IMR-90 (cell line): ENCODE measurements at regions not wholly inside any gene's neighbourhood (a gene's known extent, or its start where the extent isn't known, plus 50 kb on each side); places are given as distances from the start of the nearest gene placed in this dataset.

Source experiments
- ATAC-seq: fragments of 200-7000 bp; cut with Tn5 transposase; 2 replicates; pipeline ENCODE4 v1.9.1; 2020; ENCODE audit warnings: low read depth, mild to moderate bottlenecking, moderate library complexity
- BruUV-seq: library from RNA; stranded (reverse); fragments of 400-500 nt; replicated peaks from 2 replicates; lab custom pipeline; 2021; lab: Mats Ljungman, UMichigan
- CTCF ChIA-PET: fragments of 300-600 bp; formaldehyde crosslinking; extraction: SDS; loops from one replicate; lab custom pipeline; 2021; ENCODE audit warnings: antibody characterized with exemption; lab: Yijun Ruan, JAX
- POLR2A ChIA-PET: fragments of 300-600 bp; sonication (Branson Sonifier 250); formaldehyde crosslinking; loops from one replicate; lab custom pipeline; 2022; ENCODE audit warnings: antibody characterized with exemption; ENCODE audit not compliant: unreplicated experiment; lab: Charles Lee
- DNase-seq: peaks from one replicate; pipeline ENCODE4 v3.0.0; 2013
- H2AFZ ChIP-seq: replicated peaks from 2 replicates; pipeline ENCODE3; 2013; ENCODE audit warnings: low read length, mild to moderate bottlenecking; ENCODE audit not compliant: poor library complexity
- H2AK5ac ChIP-seq: 2 replicates; pipeline ENCODE4 v1.6.1; 2013; ENCODE audit warnings: low read depth, low read length, inconsistent platforms
- H2AK9ac ChIP-seq: replicated peaks from 2 replicates; pipeline ENCODE3; 2013; ENCODE audit warnings: mild to moderate bottlenecking, low read depth, low read length, moderate library complexity; ENCODE audit not compliant: poor library complexity
- H2BK120ac ChIP-seq: 2 replicates; pipeline ENCODE4 v1.6.1; 2013; ENCODE audit warnings: low read depth, low read length, inconsistent platforms
- H2BK15ac ChIP-seq: 3 replicates; pipeline ENCODE4 v1.6.1; 2013; ENCODE audit warnings: low read depth, low read length, inconsistent platforms
- H2BK20ac ChIP-seq: 2 replicates; pipeline ENCODE4 v1.6.1; 2013; ENCODE audit warnings: low read depth, mild to moderate bottlenecking, inconsistent platforms, low read length, moderate library complexity
- H2BK5ac ChIP-seq: 2 replicates; pipeline ENCODE4 v1.6.1; 2013; ENCODE audit warnings: mild to moderate bottlenecking, low read depth, low read length, inconsistent platforms; ENCODE audit not compliant: poor library complexity, severe bottlenecking
- H3K14ac ChIP-seq: replicated peaks from 2 replicates; pipeline ENCODE4 v1.6.1; 2013; ENCODE audit warnings: low read depth, low read length, inconsistent platforms
- H3K18ac ChIP-seq: 2 replicates; pipeline ENCODE4 v1.6.1; 2013; ENCODE audit warnings: low read depth, low read length, control low read depth
- H3K23ac ChIP-seq: 2 replicates; pipeline ENCODE4 v1.6.1; 2013; ENCODE audit warnings: low read depth, low read length, inconsistent platforms
- H3K27ac ChIP-seq: 2 replicates; pipeline ENCODE4 v1.5.1; 2013; ENCODE audit warnings: mild to moderate bottlenecking, control low read depth, low read length; ENCODE audit not compliant: insufficient read depth
- H3K27me3 ChIP-seq: 2 replicates; pipeline ENCODE4 v1.6.1; 2013; ENCODE audit warnings: low read length; ENCODE audit not compliant: control insufficient read depth, insufficient read depth
- H3K36me3 ChIP-seq: 2 replicates; pipeline ENCODE4 v1.6.1; 2013; ENCODE audit warnings: low read length, mixed read lengths; ENCODE audit not compliant: control insufficient read depth, insufficient read depth
- H3K4ac ChIP-seq: 2 replicates; pipeline ENCODE4 v1.6.1; 2013; ENCODE audit warnings: low read depth, low read length, inconsistent platforms
- H3K4me1 ChIP-seq: 2 replicates; pipeline ENCODE4 v1.6.1; 2013; ENCODE audit warnings: low read length, mixed read lengths; ENCODE audit not compliant: control insufficient read depth, insufficient read depth
- H3K4me2 ChIP-seq: 2 replicates; pipeline ENCODE4 v1.6.1; 2013; ENCODE audit warnings: low read depth, mild to moderate bottlenecking, control low read depth, low read length, moderate library complexity
- H3K4me3 ChIP-seq: 2 replicates; pipeline ENCODE4 v1.5.1; 2013; ENCODE audit warnings: low read depth, mild to moderate bottlenecking, control low read depth, low read length, moderate library complexity; ENCODE audit not compliant: insufficient read depth
- H3K56ac ChIP-seq: 2 replicates; pipeline ENCODE4 v1.6.1; 2013; ENCODE audit warnings: low read length, inconsistent platforms; ENCODE audit not compliant: insufficient read depth; ENCODE audit errors: extremely low read depth
- H3K79me1 ChIP-seq, 2 experiments: 2 replicates each; pipeline ENCODE4 v1.6.1; 2013; ENCODE audit warnings: low read length in 2 of 2, inconsistent platforms in 1 of 2, low read depth in 1 of 2
- H3K9ac ChIP-seq: 2 replicates; pipeline ENCODE4 v1.6.1; 2013; ENCODE audit warnings: low read depth, low read length, control low read depth
- H3K9me1 ChIP-seq: 2 replicates; pipeline ENCODE4 v1.6.1; 2013; ENCODE audit warnings: low read length, inconsistent platforms; ENCODE audit not compliant: insufficient read depth
- H3K9me3 ChIP-seq: 2 replicates; pipeline ENCODE4 v1.6.1; 2013; ENCODE audit warnings: low read length; ENCODE audit not compliant: control insufficient read depth, insufficient read depth
- H4K20me1 ChIP-seq: 2 replicates; pipeline ENCODE4 v1.6.1; 2013; ENCODE audit warnings: low read length, inconsistent platforms; ENCODE audit not compliant: insufficient read depth
- H4K5ac ChIP-seq: 2 replicates; pipeline ENCODE4 v1.6.1; 2013; ENCODE audit warnings: mild to moderate bottlenecking, low read depth, low read length, control low read depth
- H4K8ac ChIP-seq, 2 experiments: 2 replicates each; pipeline ENCODE4 v1.6.1; 2013; ENCODE audit warnings: low read depth in 2 of 2, low read length in 2 of 2, control low read depth in 1 of 2, inconsistent platforms in 1 of 2
- H4K91ac ChIP-seq: 2 replicates; pipeline ENCODE4 v1.6.1; 2013; ENCODE audit warnings: low read depth, low read length, inconsistent platforms; ENCODE audit not compliant: insufficient read depth
- BHLHE40 ChIP-seq: fragments of 150-350 bp; IDR thresholded peaks from 2 replicates; pipeline ENCODE4 v1.6.1; 2016; ENCODE audit warnings: mild to moderate bottlenecking, low read depth, low read length
- CEBPB ChIP-seq: IDR thresholded peaks from 2 replicates; pipeline ENCODE4 v1.6.1; 2012; ENCODE audit warnings: low read depth, low read length, improper control_type of control experiment
- FOS ChIP-seq: fragments of 150-350 bp; IDR thresholded peaks from 2 replicates; pipeline ENCODE4 v1.6.1; 2016; ENCODE audit warnings: low read depth, low read length
- MAFK ChIP-seq: IDR thresholded peaks from 2 replicates; pipeline ENCODE4 v1.6.1; 2012; ENCODE audit warnings: low read depth, low read length, improper control_type of control experiment
- MXI1 ChIP-seq: IDR thresholded peaks from 2 replicates; pipeline ENCODE4 v1.6.1; 2012; ENCODE audit warnings: low read depth, mild to moderate bottlenecking, low read length, moderate library complexity, borderline replicate concordance
- POLR2A ChIP-seq: IDR thresholded peaks from 2 replicates; pipeline ENCODE4 v1.6.1; 2012; ENCODE audit warnings: mild to moderate bottlenecking, low read depth, low read length
- WGBS, 2 experiments: methylation state at CpG; one replicate each; pipeline versions ENCODE4 v1.1.5 to v1.1.7; 2013; ENCODE audit warnings: missing lambda C conversion rate in 2 of 2; ENCODE audit not compliant: insufficient read length in 1 of 2; ENCODE audit errors: extremely low coverage in 2 of 2; 5-methylcytosine and 5-hydroxymethylcytosine counted together
- dilution Hi-C: fragments of 300-500 bp; cut with HindIII; formaldehyde crosslinking; loops from one replicate; pipeline ENCODE4 v1.14.3; 2018; ENCODE audit warnings: low sequenced_read_pairs; ENCODE audit not compliant: unreplicated experiment
- in situ Hi-C: fragments of 300-500 bp; cut with MboI; formaldehyde crosslinking; loops from 3 replicates; pipeline ENCODE4 v1.14.3; 2019; ENCODE audit warnings: low sequenced_read_pairs, inconsistent platforms, mixed read lengths
- intact Hi-C: fragments of 100-400 bp; cut with micrococcal nuclease; formaldehyde crosslinking; loops from 2 replicates; pipeline ENCODE4 v1.10.0; 2022
- TF ChIP-seq, protein P1 (sequence below): fragments of 150-350 bp; IDR thresholded peaks from 2 replicates; pipeline ENCODE4 v1.6.1; 2016; ENCODE audit warnings: low read depth, mild to moderate bottlenecking, low read length, moderate library complexity, borderline replicate concordance

GRCh38 chr3:81380234-81380633, 381.2 kb downstream of the GBE1 start:
- no peak overlapping the region for H3K4me3 ChIP-seq
- ATAC-seq (no peak), DNase-seq (no peak)
- H2BK120ac ChIP-seq, result no peak overlapping the region
- H3K4ac ChIP-seq, result no peak overlapping the region
- no peak overlapping the region for H3K23ac ChIP-seq
- H3K56ac ChIP-seq, result no peak overlapping the region
- H2BK5ac ChIP-seq, result no peak overlapping the region
- no peak overlapping the region for H4K8ac ChIP-seq
- no peak overlapping the region for H3K9ac ChIP-seq
- BruUV-seq, result no TSS peak
- H3K4me2 ChIP-seq, result no peak overlapping the region
- H2BK15ac ChIP-seq, result no peak overlapping the region
- intact Hi-C loops, result no loop called here
- H3K27ac ChIP-seq, result no peak overlapping the region
- no peak overlapping the region for H4K91ac ChIP-seq
- H3K36me3 ChIP-seq, result no peaks in the 10 kb centered on the region
- in situ Hi-C loops, result no loop called here
- dilution Hi-C loops, result no loop called here
- no peak overlapping the region for H2BK20ac ChIP-seq
- H3K9me1 ChIP-seq, result no peaks in the 10 kb centered on the region
- H2AK5ac ChIP-seq, result no peak overlapping the region
- H3K9me3 ChIP-seq, result no peaks in the 10 kb centered on the region
- H2AFZ ChIP-seq, result no peak overlapping the region
- no peak overlapping the region for H4K5ac ChIP-seq
- CTCF ChIA-PET, result no interaction called here
- H3K18ac ChIP-seq, result no peak overlapping the region
- no peaks in the 10 kb centered on the region for H3K27me3 ChIP-seq
- no peaks in the 10 kb centered on the region for H4K20me1 ChIP-seq
- TF ChIP-seq CEBPB (no peak), MAFK (no peak), FOS (no peak), MXI1 (no peak), BHLHE40 (no peak), POLR2A (no peak)
- TF ChIP-seq, protein P1, sequence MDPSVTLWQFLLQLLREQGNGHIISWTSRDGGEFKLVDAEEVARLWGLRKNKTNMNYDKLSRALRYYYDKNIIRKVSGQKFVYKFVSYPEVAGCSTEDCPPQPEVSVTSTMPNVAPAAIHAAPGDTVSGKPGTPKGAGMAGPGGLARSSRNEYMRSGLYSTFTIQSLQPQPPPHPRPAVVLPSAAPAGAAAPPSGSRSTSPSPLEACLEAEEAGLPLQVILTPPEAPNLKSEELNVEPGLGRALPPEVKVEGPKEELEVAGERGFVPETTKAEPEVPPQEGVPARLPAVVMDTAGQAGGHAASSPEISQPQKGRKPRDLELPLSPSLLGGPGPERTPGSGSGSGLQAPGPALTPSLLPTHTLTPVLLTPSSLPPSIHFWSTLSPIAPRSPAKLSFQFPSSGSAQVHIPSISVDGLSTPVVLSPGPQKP, result no peak
- no peaks in the 10 kb centered on the region for H3K4me1 ChIP-seq
- H3K14ac ChIP-seq, result no peak overlapping the region
- WGBS, 2 experiments, result 63% methylated on average over 3 of the region's 4 CpGs; no CpG with 5 or more reads in 1 of the 2 experiments
- no peak overlapping the region for H2AK9ac ChIP-seq
- H3K79me1 ChIP-seq, result no peaks in the 10 kb centered on the region
- POLR2A ChIA-PET, result no interaction called here
